ENCODE measurements at regions not wholly inside any gene's neighbourhood (a gene's known extent, or its start where the extent isn't known, plus 50 kb on each side); places are given as distances from the start of the nearest gene placed in this dataset.

DNA sequence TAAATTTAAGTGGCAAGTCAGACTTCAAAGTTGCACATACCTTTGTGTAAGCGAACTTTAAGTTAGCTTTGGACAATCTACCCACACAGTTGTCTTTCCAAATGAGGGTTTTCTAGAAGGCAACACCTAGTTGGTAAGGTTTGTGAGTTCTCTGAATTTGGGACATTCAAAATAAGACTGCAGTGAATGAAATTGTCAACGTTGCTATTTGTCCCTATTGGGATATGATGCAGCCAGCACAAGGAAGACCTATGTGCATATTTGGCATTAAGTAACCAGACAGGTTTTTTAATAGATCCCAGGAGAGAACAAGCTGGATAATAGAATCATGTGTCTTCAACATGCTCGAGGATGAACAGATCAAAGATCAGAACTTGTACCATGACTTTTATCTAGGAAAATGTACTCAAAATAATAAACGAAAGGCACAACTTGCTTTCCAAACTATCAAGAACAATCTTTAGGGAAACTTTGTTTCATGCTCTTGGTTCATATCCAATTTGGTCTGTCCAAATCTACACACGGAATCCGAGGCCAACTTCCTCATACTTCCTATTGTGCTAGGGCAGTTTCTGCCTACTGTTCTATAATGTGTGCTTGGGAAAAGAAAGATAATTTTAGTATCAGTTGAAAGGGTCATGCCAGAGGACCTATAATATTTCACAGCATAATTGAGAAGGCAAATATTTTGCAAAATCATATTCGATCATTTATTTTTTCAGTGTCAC is 284.2 kb upstream of the SOX5 start:
- TF ChIP-seq POLR2AphosphoS5 (IDR thresholded peaks at IDR 0.05; ENCODE audit: low read depth) (no peak), REST (IDR thresholded peaks at IDR 0.05; ENCODE audit: insufficient replicate concordance, low read depth) (no peak), GABPA (IDR thresholded peaks at IDR 0.05; ENCODE audit: low read depth) (no peak)
- TF ChIP-seq, protein P1, sequence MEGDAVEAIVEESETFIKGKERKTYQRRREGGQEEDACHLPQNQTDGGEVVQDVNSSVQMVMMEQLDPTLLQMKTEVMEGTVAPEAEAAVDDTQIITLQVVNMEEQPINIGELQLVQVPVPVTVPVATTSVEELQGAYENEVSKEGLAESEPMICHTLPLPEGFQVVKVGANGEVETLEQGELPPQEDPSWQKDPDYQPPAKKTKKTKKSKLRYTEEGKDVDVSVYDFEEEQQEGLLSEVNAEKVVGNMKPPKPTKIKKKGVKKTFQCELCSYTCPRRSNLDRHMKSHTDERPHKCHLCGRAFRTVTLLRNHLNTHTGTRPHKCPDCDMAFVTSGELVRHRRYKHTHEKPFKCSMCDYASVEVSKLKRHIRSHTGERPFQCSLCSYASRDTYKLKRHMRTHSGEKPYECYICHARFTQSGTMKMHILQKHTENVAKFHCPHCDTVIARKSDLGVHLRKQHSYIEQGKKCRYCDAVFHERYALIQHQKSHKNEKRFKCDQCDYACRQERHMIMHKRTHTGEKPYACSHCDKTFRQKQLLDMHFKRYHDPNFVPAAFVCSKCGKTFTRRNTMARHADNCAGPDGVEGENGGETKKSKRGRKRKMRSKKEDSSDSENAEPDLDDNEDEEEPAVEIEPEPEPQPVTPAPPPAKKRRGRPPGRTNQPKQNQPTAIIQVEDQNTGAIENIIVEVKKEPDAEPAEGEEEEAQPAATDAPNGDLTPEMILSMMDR (IDR thresholded peaks at IDR 0.05; ENCODE audit: insufficient read depth, low read length), result no peak
